GM12878 (cell line): ENCODE measurements at regions not wholly inside any gene's neighbourhood (a gene's known extent, or its start where the extent isn't known, plus 50 kb on each side); places are given as distances from the start of the nearest gene placed in this dataset.

ENCODE experiments used
- CBFB ChIP-seq: IDR thresholded peaks from 2 replicates; pipeline ENCODE4 v1.6.1; 2016; ENCODE audit warnings: antibody characterized with exemption, low read depth
- CHD1 ChIP-seq: IDR thresholded peaks from 2 replicates; pipeline ENCODE4 v1.6.1; 2012; ENCODE audit warnings: low read depth, low read length, improper control_type of control experiment
- ESRRA ChIP-seq: IDR thresholded peaks from 2 replicates; pipeline ENCODE4 v1.6.1; 2012; ENCODE audit warnings: mild to moderate bottlenecking, low read length, improper control_type of control experiment
- FOS ChIP-seq: IDR thresholded peaks from 3 replicates; pipeline ENCODE4 v1.6.1; 2011; ENCODE audit warnings: borderline replicate concordance; ENCODE audit not compliant: insufficient read length; ENCODE audit errors: extremely low read depth
- GABPA ChIP-seq: IDR thresholded peaks from 2 replicates; pipeline ENCODE4 v1.6.1; 2014; ENCODE audit warnings: antibody characterized with exemption, low read depth, mild to moderate bottlenecking, inconsistent platforms
- HDAC2 ChIP-seq: fragments of 200-600 bp; sonication (generic); IDR thresholded peaks from 2 replicates; pipeline ENCODE4 v1.6.1; 2017
- HDAC6 ChIP-seq: fragments of 200-600 bp; sonication (generic); IDR thresholded peaks from one replicate; pipeline ENCODE4 v1.8.0; 2017; ENCODE audit warnings: antibody characterized with exemption; ENCODE audit not compliant: unreplicated experiment
- NR2C1 ChIP-seq: fragments of 450-650 bp; IDR thresholded peaks from 2 replicates; pipeline ENCODE4 v1.6.1; 2017; ENCODE audit warnings: antibody characterized with exemption, mild to moderate bottlenecking, moderate library complexity
- TAF1 ChIP-seq: IDR thresholded peaks from 2 replicates; pipeline ENCODE4 v1.6.1; 2011; ENCODE audit warnings: mild to moderate bottlenecking, low read depth, low read length, borderline replicate concordance
- YY1 ChIP-seq: IDR thresholded peaks from 2 replicates; pipeline ENCODE4 v1.6.1; 2011; ENCODE audit warnings: low read depth, mild to moderate bottlenecking, low read length
- TF ChIP-seq, protein P1 (sequence below): fragments of 150-350 bp; IDR thresholded peaks from 2 replicates; pipeline ENCODE4 v1.6.1; 2016; ENCODE audit warnings: low read depth, low read length
- TF ChIP-seq, protein P2 (sequence below): fragments of 450-650 bp; formaldehyde crosslinking; IDR thresholded peaks from 2 replicates; pipeline ENCODE4 v1.5.0; 2022; ENCODE audit warnings: mild to moderate bottlenecking, missing genetic modification characterization
- TF ChIP-seq, protein P3 (sequence below): IDR thresholded peaks from 2 replicates; pipeline ENCODE4 v1.6.1; 2011; ENCODE audit warnings: low read depth, mild to moderate bottlenecking, low read length, moderate library complexity, borderline replicate concordance; ENCODE audit errors: extremely low read depth
- TF ChIP-seq, protein P4 (sequence below): IDR thresholded peaks from 2 replicates; pipeline ENCODE4 v1.6.1; 2011; ENCODE audit warnings: mild to moderate bottlenecking, low read depth, low read length, moderate library complexity; ENCODE audit not compliant: insufficient replicate concordance
- TF ChIP-seq, protein P5 (sequence below): fragments of 450-650 bp; IDR thresholded peaks from 2 replicates; pipeline ENCODE4 v1.6.1; 2017; ENCODE audit warnings: mild to moderate bottlenecking, moderate library complexity

DNA sequence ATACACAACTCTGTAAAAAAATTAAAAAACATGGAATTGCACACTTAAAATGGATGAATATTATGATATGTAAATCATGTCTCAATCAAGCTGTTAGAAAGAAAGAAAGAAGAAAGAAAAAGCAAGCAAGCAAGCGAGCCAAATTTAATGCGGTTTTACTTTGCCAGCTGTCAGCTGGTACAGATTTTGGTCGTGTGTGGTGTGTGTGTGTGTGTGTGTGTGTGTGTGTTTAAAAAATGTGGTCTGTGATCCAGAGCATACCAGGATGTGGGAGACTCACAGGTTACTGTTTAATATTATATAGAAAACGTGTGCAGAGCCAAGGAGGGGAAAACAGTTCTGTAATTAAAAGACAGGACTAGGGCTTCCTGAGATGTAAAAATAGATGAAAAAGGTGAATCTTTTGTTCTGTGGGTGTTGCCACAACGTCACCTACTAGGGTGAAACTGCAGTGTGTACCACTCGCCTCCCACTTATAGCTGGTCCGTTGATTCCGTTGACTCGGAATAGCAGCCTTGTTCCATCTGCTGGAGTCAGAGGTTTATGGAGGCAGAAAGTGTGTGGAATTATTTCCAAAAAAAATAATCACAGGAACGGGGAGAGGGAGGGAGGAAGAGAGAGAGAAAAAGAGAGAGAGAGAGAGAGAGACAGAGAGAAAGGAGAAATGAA is 197.7 kb downstream of the BCAS1 start (continued):
- TF ChIP-seq, protein P1, sequence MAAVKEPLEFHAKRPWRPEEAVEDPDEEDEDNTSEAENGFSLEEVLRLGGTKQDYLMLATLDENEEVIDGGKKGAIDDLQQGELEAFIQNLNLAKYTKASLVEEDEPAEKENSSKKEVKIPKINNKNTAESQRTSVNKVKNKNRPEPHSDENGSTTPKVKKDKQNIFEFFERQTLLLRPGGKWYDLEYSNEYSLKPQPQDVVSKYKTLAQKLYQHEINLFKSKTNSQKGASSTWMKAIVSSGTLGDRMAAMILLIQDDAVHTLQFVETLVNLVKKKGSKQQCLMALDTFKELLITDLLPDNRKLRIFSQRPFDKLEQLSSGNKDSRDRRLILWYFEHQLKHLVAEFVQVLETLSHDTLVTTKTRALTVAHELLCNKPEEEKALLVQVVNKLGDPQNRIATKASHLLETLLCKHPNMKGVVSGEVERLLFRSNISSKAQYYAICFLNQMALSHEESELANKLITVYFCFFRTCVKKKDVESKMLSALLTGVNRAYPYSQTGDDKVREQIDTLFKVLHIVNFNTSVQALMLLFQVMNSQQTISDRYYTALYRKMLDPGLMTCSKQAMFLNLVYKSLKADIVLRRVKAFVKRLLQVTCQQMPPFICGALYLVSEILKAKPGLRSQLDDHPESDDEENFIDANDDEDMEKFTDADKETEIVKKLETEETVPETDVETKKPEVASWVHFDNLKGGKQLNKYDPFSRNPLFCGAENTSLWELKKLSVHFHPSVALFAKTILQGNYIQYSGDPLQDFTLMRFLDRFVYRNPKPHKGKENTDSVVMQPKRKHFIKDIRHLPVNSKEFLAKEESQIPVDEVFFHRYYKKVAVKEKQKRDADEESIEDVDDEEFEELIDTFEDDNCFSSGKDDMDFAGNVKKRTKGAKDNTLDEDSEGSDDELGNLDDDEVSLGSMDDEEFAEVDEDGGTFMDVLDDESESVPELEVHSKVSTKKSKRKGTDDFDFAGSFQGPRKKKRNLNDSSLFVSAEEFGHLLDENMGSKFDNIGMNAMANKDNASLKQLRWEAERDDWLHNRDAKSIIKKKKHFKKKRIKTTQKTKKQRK = no peak
- TF ChIP-seq HDAC2 (no peak), TAF1 (no peak), NR2C1 (no peak), ESRRA (no peak), YY1 (no peak), CBFB (no peak; the same call in 1 of the 2 replicates), FOS (no peak), CHD1 (no peak), HDAC6 (no peak), GABPA (no peak)
- TF ChIP-seq, protein P2, sequence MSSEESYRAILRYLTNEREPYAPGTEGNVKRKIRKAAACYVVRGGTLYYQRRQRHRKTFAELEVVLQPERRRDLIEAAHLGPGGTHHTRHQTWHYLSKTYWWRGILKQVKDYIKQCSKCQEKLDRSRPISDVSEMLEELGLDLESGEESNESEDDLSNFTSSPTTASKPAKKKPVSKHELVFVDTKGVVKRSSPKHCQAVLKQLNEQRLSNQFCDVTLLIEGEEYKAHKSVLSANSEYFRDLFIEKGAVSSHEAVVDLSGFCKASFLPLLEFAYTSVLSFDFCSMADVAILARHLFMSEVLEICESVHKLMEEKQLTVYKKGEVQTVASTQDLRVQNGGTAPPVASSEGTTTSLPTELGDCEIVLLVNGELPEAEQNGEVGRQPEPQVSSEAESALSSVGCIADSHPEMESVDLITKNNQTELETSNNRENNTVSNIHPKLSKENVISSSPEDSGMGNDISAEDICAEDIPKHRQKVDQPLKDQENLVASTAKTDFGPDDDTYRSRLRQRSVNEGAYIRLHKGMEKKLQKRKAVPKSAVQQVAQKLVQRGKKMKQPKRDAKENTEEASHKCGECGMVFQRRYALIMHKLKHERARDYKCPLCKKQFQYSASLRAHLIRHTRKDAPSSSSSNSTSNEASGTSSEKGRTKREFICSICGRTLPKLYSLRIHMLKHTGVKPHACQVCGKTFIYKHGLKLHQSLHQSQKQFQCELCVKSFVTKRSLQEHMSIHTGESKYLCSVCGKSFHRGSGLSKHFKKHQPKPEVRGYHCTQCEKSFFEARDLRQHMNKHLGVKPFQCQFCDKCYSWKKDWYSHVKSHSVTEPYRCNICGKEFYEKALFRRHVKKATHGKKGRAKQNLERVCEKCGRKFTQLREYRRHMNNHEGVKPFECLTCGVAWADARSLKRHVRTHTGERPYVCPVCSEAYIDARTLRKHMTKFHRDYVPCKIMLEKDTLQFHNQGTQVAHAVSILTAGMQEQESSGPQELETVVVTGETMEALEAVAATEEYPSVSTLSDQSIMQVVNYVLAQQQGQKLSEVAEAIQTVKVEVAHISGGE (CRISPR knock-in tag) = no peak
- TF ChIP-seq, protein P3, sequence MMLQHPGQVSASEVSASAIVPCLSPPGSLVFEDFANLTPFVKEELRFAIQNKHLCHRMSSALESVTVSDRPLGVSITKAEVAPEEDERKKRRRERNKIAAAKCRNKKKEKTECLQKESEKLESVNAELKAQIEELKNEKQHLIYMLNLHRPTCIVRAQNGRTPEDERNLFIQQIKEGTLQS = no peak
- TF ChIP-seq, protein P4, sequence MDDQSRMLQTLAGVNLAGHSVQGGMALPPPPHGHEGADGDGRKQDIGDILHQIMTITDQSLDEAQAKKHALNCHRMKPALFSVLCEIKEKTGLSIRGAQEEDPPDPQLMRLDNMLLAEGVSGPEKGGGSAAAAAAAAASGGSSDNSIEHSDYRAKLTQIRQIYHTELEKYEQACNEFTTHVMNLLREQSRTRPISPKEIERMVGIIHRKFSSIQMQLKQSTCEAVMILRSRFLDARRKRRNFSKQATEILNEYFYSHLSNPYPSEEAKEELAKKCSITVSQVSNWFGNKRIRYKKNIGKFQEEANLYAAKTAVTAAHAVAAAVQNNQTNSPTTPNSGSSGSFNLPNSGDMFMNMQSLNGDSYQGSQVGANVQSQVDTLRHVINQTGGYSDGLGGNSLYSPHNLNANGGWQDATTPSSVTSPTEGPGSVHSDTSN = no peak
- TF ChIP-seq, protein P5, sequence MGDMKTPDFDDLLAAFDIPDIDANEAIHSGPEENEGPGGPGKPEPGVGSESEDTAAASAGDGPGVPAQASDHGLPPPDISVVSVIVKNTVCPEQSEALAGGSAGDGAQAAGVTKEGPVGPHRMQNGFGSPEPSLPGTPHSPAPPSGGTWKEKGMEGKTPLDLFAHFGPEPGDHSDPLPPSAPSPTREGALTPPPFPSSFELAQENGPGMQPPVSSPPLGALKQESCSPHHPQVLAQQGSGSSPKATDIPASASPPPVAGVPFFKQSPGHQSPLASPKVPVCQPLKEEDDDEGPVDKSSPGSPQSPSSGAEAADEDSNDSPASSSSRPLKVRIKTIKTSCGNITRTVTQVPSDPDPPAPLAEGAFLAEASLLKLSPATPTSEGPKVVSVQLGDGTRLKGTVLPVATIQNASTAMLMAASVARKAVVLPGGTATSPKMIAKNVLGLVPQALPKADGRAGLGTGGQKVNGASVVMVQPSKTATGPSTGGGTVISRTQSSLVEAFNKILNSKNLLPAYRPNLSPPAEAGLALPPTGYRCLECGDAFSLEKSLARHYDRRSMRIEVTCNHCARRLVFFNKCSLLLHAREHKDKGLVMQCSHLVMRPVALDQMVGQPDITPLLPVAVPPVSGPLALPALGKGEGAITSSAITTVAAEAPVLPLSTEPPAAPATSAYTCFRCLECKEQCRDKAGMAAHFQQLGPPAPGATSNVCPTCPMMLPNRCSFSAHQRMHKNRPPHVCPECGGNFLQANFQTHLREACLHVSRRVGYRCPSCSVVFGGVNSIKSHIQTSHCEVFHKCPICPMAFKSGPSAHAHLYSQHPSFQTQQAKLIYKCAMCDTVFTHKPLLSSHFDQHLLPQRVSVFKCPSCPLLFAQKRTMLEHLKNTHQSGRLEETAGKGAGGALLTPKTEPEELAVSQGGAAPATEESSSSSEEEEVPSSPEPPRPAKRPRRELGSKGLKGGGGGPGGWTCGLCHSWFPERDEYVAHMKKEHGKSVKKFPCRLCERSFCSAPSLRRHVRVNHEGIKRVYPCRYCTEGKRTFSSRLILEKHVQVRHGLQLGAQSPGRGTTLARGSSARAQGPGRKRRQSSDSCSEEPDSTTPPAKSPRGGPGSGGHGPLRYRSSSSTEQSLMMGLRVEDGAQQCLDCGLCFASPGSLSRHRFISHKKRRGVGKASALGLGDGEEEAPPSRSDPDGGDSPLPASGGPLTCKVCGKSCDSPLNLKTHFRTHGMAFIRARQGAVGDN = no peak; the same call in 1 of the 2 replicates
